DOHH2 (cell line): ENCODE measurements at regions not wholly inside any gene's neighbourhood (a gene's known extent, or its start where the extent isn't known, plus 50 kb on each side); places are given as distances from the start of the nearest gene placed in this dataset.

Experiments
- H3F3A ChIP-seq: fragments of 200-600 bp; sonication (generic), shearing (Covaris generic); 2 replicates; pipeline ENCODE4 v1.6.0; 2016; ENCODE audit warnings: antibody characterized with exemption, mild to moderate bottlenecking; ENCODE audit not compliant: control insufficient read depth, insufficient read depth
- H3K27ac ChIP-seq: fragments of 200-600 bp; sonication (generic); 2 replicates; pipeline ENCODE4 v1.5.1; 2014; ENCODE audit warnings: low read depth, mild to moderate bottlenecking, low read length, moderate library complexity
- H3K27me3 ChIP-seq: fragments of 200-600 bp; sonication (generic); 2 replicates; pipeline ENCODE4 v1.6.1; 2014; ENCODE audit warnings: mild to moderate bottlenecking, low read length, mixed read lengths; ENCODE audit not compliant: control insufficient read depth
- H3K36me3 ChIP-seq: fragments of 200-600 bp; sonication (generic); 2 replicates; pipeline ENCODE4 v1.6.1; 2014; ENCODE audit warnings: mild to moderate bottlenecking, low read length, moderate library complexity, mixed read lengths; ENCODE audit not compliant: control insufficient read depth
- H3K4me1 ChIP-seq: fragments of 200-600 bp; sonication (generic); 2 replicates; pipeline ENCODE4 v1.6.1; 2014; ENCODE audit warnings: mild to moderate bottlenecking, low read length, mixed read lengths; ENCODE audit not compliant: control insufficient read depth
- H3K4me2 ChIP-seq: fragments of 200-600 bp; sonication (generic); 2 replicates; pipeline ENCODE4 v1.6.0; 2014; ENCODE audit warnings: mild to moderate bottlenecking, low read length, moderate library complexity
- H3K4me3 ChIP-seq: fragments of 200-600 bp; sonication (generic); 2 replicates; pipeline ENCODE4 v1.5.1; 2014; ENCODE audit warnings: mild to moderate bottlenecking, low read length, mixed read lengths
- H3K79me2 ChIP-seq: fragments of 200-600 bp; sonication (generic); 2 replicates; pipeline ENCODE4 v1.6.1; 2014; ENCODE audit warnings: mild to moderate bottlenecking, low read length, mixed read lengths; ENCODE audit not compliant: control insufficient read depth
- H3K9me2 ChIP-seq: fragments of 200-600 bp; sonication (generic); replicated peaks from 2 replicates; pipeline ENCODE4 v1.6.1; 2014; ENCODE audit warnings: mild to moderate bottlenecking, low read length, mixed read lengths; ENCODE audit not compliant: control insufficient read depth
- H3K9me3 ChIP-seq: fragments of 200-600 bp; sonication (generic); 2 replicates; pipeline ENCODE4 v1.6.1; 2014; ENCODE audit warnings: antibody characterized with exemption, low read length, mixed read lengths; ENCODE audit not compliant: control insufficient read depth, insufficient read depth
- H4K20me1 ChIP-seq: fragments of 200-600 bp; sonication (generic); 2 replicates; pipeline ENCODE4 v1.6.0; 2014; ENCODE audit warnings: low read depth, mild to moderate bottlenecking, antibody characterized with exemption, low read length, moderate library complexity; ENCODE audit not compliant: control insufficient read depth, insufficient read depth
- CTCF ChIP-seq: fragments of 200-600 bp; sonication (generic); IDR thresholded peaks from one replicate; pipeline ENCODE4 v1.5.1; 2014; ENCODE audit warnings: antibody characterized with exemption, mild to moderate bottlenecking, low read depth, low read length; ENCODE audit not compliant: poor library complexity, severe bottlenecking
- EZH2phosphoT487 ChIP-seq: fragments of 200-600 bp; sonication (generic); IDR thresholded peaks from 2 replicates; pipeline ENCODE4 v1.6.1; 2017; ENCODE audit warnings: borderline replicate concordance, mild to moderate bottlenecking, antibody characterized with exemption, low read length, moderate library complexity, mixed read lengths

GRCh38 chr6:27772261-27773001, 139.8 kb downstream of the OR2B2 start:
- no peak overlapping the region for H3K4me3 ChIP-seq
- no peaks in the 10 kb centered on the region for H3F3A ChIP-seq
- H3K36me3 ChIP-seq: no peaks in the 10 kb centered on the region
- H3K27me3 ChIP-seq: peaks cover 7% of the 10 kb centered on the region; the same call in 1 of the 2 replicates
- no peaks in the 10 kb centered on the region for H3K9me3 ChIP-seq
- peaks cover 22% of the 10 kb centered on the region for H3K4me1 ChIP-seq
- no peaks in the 10 kb centered on the region for H3K79me2 ChIP-seq
- no peak overlapping the region for H3K27ac ChIP-seq
- H4K20me1 ChIP-seq: no peaks in the 10 kb centered on the region
- H3K9me2 ChIP-seq: no peaks in the 10 kb centered on the region
- TF ChIP-seq CTCF (peak; percentile 85), EZH2phosphoT487 (no peak)
- H3K4me2 ChIP-seq: peak overlapping the region; percentile 31; the same call in 1 of the 2 replicates

- Histone ChIP-seq H3K4me2 (no peak overlapping the region), H3K27me3 (0 out of 2 replicates have a peak, but pooled peaks cover 3% of the 10 kb centered on the region), H3K4me3 (no peak overlapping the region)
These were observed 141.0 kb downstream of the OR2B2 start for GRCh38 chr6:27771235-27771634.

GRCh38 chr6:27770724-27771123, 141.5 kb downstream of the OR2B2 start:
- H3K9me2 ChIP-seq: no peaks in the 10 kb centered on the region
- H4K20me1 ChIP-seq: no peaks in the 10 kb centered on the region
- 0 out of 2 replicates have a peak, but pooled peaks cover 3% of the 10 kb centered on the region for H3K27me3 ChIP-seq
- no peaks in the 10 kb centered on the region for H3K9me3 ChIP-seq
- H3K36me3 ChIP-seq: no peaks in the 10 kb centered on the region
- peaks cover 18% of the 10 kb centered on the region for H3K4me1 ChIP-seq
- no peak overlapping the region for H3K27ac ChIP-seq
- TF ChIP-seq CTCF (no peak), EZH2phosphoT487 (no peak)
- H3K4me2 ChIP-seq: no peak overlapping the region
- H3F3A ChIP-seq: no peaks in the 10 kb centered on the region
- H3K79me2 ChIP-seq: no peaks in the 10 kb centered on the region
- no peak overlapping the region for H3K4me3 ChIP-seq

More at GRCh38 chr6:27771235-27771634, 141.0 kb downstream of the OR2B2 start:
- TF ChIP-seq CTCF (no peak), EZH2phosphoT487 (no peak)
- no peaks in the 10 kb centered on the region for H3K9me3 ChIP-seq
- H3K27ac ChIP-seq: no peak overlapping the region
- peaks cover 18% of the 10 kb centered on the region for H3K4me1 ChIP-seq
- H3K9me2 ChIP-seq: no peaks in the 10 kb centered on the region
- H3K36me3 ChIP-seq: no peaks in the 10 kb centered on the region
- no peaks in the 10 kb centered on the region for H3K79me2 ChIP-seq
- H4K20me1 ChIP-seq: no peaks in the 10 kb centered on the region
- no peaks in the 10 kb centered on the region for H3F3A ChIP-seq
